Jurkat, Clone E6-1 (cell line): ENCODE measurements at regions not wholly inside any gene's neighbourhood (a gene's known extent, or its start where the extent isn't known, plus 50 kb on each side); places are given as distances from the start of the nearest gene placed in this dataset.

Experiments used
- DNase-seq: peaks from one replicate; pipeline ENCODE4 v3.0.0-alpha.2; 2011; ENCODE audit warnings: low read depth, low spot score
- H3K4me3 ChIP-seq: 2 replicates; pipeline ENCODE4 v1.5.1; 2011; ENCODE audit warnings: mild to moderate bottlenecking, low read length, control low read depth, moderate library complexity

DNA sequence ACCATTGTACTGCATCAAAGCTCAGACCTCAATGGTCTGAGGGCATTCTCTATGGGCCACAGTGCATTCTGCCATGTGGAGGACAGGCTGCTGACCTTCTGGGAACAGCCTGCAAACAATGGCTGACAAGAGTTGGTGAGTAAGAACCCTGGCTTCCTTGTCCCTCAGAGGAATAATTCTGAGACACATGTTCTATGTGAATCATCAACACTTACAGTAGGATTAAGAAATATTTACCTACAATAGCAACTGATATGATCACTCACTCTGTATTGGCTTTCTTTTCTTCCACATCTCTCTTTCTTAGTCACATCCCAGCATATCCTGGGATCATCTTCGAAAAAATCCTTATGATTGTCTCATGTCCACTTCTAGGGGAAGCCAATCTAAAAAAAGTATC, 306.5 kb upstream of the ITGA1 start:
- DNase-seq: no peak

GRCh38 chr5:52481851-52482250, 305.9 kb upstream of the ITGA1 start:
- DNase-seq: no peak
- no peak overlapping the region for H3K4me3 ChIP-seq

More for the DNA sequence above, 306.5 kb upstream of the ITGA1 start:
- H3K4me3 ChIP-seq: no peak overlapping the region

GRCh38 chr5:52491071-52491787, 296.5 kb upstream of the ITGA1 start:
- H3K4me3 ChIP-seq: no peak overlapping the region
- DNase-seq: no peak

- DNase-seq: no peak
- no peak overlapping the region for H3K4me3 ChIP-seq
Measured at GRCh38 chr5:52491818-52492217, 295.9 kb upstream of the ITGA1 start.

DNA sequence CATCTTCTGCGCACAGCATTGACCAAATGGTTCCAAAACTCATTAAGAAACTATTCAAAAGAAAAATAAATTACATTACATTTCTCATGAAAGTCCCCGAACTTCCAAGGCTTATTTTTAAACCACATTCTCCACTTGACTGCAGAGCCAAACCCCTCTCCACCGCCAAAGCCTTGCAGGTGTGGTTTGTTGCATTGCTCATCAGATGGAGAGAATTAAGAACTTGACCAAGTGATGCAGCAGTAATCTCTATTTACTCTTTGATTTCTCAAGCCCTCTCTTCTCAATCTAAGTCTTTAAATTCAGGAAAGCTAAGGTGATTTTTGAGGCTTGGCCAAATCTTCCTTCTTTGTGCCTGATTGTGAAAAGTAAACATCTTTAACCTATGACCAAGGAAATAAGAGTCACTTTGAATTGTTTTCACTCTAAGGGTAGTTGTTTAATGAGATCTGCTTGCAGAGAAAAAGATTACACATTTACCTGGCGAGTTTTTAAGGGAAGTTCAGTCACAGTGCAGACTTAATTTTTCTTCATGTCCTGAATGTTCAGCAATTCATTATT, 290.5 kb upstream of the ITGA1 start:
- DNase-seq: no peak
- no peak overlapping the region for H3K4me3 ChIP-seq

DNA sequence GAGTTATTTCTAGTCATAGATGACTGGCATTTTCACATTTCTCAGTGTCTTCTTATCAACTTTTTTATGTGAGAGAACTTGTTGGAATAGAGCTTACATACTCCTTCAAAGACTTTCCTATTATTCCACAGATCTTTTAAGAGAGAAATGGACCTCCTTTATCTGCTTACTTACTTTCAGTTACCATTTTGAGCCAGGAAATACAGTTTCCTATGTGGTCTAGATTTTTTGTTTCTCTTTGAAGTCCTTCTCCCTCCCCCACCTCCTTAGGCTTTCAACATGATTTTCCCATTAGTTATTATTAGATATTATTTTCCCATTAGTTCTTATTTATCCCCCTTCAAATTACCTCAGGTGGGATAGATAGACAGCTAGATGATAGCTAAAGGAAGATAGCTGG, 289.1 kb upstream of the ITGA1 start:
- H3K4me3 ChIP-seq: no peak overlapping the region
- no peak for DNase-seq

DNA sequence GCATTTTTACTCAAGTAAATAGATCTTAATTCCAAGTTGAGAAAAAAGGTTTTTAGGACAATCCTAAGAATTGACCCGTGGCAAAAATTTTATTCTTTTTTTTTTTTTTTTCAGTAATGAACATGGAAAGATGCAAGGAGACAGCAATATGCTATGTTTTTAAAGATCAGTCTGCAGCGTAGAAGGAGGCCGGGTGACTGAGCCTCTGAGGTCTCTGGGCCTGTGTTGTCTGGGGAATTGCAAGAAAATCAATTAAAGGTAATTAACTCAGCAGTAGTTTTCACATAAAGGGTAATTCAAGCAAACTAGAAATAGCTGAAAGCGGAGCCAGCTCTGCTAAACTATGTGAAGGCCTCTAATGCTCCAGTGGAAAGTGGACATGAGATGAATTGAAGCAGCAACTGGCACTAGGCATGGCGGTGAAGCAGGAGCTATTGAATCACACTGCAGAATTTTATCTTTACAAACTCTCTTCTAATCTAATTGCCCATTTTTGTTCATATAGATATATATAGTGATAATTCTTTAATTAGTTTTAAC, 285.2 kb upstream of the ITGA1 start:
- H3K4me3 ChIP-seq: no peak overlapping the region
- DNase-seq: no peak

DNA sequence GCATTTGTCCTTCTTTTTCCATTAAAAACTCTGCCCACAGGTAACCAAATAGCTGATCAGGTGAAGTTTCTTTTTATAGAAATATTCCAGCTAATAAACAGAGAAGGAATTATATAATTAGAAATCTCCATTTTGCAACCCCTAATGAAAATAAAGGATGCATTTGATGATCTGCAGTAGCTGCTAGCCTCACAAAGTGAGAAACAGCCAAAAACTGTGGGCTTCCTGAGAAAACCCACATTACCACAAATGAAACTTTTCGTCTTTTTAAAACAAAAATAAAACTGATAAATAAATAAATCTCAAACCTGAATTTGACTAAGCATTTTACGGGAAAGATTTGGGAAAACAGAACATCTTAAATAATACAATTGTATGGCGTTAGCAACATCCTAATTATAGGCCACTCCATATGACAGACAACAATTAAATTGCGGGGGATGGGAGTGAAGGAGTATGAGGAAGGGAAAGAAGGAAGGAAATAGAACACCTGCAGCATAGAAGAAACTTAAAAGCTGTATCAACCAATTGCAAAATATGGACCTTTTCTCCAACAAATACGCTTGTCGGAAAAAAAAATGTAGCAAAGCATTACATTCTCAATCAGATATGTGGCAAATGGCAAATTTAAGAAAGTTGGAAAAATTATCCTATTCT, 283.0 kb upstream of the ITGA1 start:
- no peak overlapping the region for H3K4me3 ChIP-seq
- no peak for DNase-seq

GRCh38 chr5:52517667-52518066, 270.0 kb upstream of the ITGA1 start:
- DNase-seq: no peak
- H3K4me3 ChIP-seq: no peak overlapping the region

DNA sequence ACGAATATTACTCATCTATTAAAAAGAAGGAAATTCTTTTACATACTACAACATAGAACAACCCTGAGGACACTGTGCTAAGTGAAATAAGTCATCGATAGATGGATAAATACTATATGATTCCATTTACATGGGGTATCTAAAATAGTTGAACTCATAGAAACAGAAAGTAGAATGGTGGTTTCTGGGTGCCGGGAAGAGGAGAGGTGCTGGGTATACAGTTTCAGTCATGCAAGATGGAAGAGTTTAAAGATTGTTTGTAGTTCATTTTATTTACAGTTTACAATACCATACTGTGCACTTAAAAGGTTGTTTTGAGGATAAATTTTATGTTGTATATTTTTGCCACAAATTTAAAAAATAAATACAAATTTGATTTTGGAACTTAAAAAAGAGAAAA, 267.5 kb upstream of the ITGA1 start:
- no peak for DNase-seq
- H3K4me3 ChIP-seq: no peak overlapping the region

DNA sequence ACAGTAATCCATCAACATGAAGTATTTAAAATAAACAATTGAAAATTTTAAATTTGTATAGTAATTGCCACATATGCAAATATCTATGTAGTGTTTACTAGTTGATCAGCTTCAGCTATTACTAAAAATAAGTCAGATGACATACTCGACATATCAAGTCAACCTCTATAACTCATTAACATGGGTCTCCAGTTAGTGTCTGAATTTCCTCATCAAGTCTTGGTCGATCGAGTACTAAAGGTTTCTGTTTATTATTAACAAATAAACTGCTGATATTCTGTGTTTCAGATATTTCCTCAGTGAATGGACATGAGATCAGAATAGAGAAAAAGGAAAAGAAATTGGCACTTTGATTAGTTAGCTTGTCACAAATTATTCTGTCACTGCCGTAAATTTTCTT, 266.5 kb upstream of the ITGA1 start:
- no peak overlapping the region for H3K4me3 ChIP-seq
- no peak for DNase-seq

DNA sequence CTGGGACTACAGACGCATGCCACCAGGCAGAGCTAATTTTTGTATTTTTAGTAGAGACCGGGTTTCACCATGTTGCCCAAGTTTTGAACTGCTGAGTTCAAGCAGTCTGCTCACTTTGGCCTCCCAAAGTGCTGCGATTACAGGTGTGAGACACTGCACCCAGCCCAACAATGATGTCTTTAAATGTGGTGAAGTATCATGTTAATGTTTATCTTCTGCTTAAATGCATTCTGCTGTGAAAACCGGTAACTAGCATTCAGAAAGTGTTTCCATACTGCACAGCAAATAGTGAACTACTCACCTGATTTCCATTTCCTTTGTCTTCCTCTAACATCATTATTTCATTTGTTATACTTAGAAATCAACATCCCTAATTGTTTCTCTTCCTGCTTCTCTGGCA, 264.0 kb upstream of the ITGA1 start:
- no peak overlapping the region for H3K4me3 ChIP-seq

DNA sequence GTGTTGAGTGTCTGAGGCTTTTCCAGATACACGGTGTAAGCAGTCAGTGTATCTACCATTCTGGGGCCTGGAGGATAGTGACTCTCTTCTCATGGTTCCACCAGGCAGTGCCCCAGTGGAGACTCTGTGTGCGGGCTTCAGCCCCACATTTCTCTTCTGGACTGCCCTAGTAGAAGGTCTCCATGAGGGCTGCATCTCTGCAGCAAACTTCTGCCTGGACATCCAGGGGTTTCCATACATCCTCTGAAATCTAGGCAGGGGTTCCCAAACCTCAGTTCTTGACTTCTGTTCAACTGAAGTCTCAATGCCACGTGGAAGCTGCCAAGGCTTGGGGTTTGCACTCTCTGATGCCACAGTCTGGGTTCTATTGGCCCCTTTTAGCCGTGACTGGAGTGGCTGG, 256.6 kb upstream of the ITGA1 start:
- no peak overlapping the region for H3K4me3 ChIP-seq
- no peak for DNase-seq

More for the DNA sequence above, 264.0 kb upstream of the ITGA1 start:
- DNase-seq: no peak

- no peak overlapping the region for H3K4me3 ChIP-seq
- DNase-seq: no peak
Measured at GRCh38 chr5:52543594-52543993, 244.1 kb upstream of the ITGA1 start.

GRCh38 chr5:52544738-52545137, 243.0 kb upstream of the ITGA1 start:
- DNase-seq: no peak

DNA sequence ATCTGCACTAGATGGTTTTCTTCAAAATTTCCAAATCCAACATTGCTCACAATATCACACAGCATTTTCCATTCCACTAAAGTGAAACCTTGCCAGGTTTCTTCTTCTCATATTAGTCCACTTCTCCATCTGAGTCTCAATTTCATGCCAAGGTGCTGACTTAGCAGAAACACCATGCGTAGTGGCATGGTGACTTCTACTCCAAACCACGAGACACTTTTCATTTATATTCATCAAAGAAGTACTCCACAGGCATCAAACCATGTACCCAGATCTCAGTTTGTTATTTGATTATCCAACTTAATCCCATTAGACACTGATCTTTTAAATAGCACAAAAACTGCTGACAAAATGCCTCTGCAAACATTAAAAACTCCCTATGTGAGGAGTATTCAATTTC, 233.4 kb upstream of the ITGA1 start:
- no peak overlapping the region for H3K4me3 ChIP-seq
- DNase-seq: no peak

More at GRCh38 chr5:52544738-52545137, 243.0 kb upstream of the ITGA1 start:
- no peak overlapping the region for H3K4me3 ChIP-seq

DNA sequence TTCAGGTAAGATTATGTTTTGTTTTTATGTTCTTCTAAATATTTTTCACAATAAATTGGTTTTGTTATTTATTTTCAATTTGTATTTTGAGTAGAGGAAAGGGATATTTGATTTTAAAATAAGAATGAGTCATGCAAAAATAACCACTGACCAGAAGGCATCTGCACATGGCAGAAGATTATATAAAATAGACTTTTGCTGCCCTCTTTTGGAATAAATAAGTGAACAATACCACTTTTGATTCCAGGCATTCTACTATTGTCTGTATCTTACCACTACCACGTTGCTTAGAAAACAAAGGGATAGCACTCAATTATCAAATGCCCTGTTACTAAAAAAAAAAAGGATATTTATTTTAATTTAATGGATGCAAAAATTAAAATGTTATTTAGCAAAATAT, 227.3 kb upstream of the ITGA1 start:
- H3K4me3 ChIP-seq: no peak overlapping the region
- no peak for DNase-seq

DNA sequence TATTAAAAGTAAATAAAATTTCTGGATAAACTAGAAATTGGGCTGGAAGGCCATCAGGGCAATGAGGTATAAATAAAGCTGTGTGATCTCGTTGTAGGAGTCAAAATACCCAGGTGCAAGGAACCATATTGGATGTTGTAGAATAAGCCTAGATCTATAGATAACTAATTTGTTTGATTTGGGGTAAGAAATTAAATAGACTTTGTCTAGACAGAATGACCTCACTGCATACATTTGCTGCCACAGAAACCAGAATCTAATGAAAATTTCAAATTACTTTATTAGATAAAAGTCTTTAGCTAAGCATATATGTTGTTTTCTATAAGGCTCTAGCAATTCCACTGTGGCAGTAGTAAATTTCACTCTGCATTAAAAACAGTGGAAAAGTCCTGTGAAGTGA, 225.2 kb upstream of the ITGA1 start:
- no peak for DNase-seq
- H3K4me3 ChIP-seq: no peak overlapping the region

DNA sequence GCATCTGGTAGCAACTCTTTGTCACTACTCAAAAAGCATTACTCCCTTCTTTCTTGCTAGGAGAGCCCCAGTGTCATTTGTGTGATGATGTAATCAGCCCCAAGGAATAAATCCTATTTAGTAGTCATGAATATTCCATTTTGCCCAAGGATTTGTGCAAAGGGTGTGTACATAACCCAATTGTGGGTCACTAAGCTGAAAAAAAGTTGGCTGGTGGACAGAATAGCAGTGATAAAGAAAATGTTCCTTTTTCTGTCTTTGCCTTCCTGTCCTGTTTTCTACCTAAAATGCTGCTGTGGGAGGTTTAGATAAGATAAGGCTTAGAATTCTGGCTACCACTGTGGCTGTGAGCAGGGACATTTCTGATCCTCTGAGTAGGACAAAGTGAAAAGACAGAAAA, 223.1 kb upstream of the ITGA1 start:
- H3K4me3 ChIP-seq: no peak overlapping the region
- DNase-seq: no peak

DNA sequence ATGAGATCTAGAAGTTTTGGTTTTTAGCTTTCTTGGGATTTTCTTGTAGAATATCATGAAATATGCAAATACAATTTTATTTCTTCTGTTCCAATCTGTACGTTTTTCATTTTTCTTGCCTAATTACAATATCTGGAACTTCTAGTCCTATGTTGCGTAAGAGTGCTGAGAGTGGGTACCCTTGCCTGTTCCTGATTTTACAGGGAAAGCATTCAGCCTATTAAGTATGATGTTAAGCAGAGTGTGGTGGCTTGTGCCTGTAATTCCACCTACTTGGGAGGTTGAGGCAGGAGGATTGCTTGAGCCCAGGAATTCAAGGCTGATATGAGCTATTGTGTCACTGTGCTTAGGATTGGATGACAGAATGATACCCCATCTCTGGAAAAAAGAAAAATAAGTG, 210.2 kb upstream of the ITGA1 start:
- H3K4me3 ChIP-seq: no peak overlapping the region
- DNase-seq: no peak
